Prostate gland (tissue), 2 donors: ENCODE measurements at regions not wholly inside any gene's neighbourhood (a gene's known extent, or its start where the extent isn't known, plus 50 kb on each side); places are given as distances from the start of the nearest gene placed in this dataset.

Source experiments
- DNase-seq: peaks from one replicate; pipeline ENCODE4 v3.0.0-alpha.2; 2019; ENCODE audit warnings: low spot score
- H3K27ac ChIP-seq, 2 donors: fragments of 200-600 bp; sonication (generic); 2 replicates each; pipeline ENCODE4 v1.5.1; 2017 to 2019
- H3K27me3 ChIP-seq: fragments of 200-600 bp; sonication (generic); replicated peaks from 2 replicates; pipeline ENCODE4 v1.5.1; 2019; ENCODE audit not compliant: insufficient read depth
- H3K36me3 ChIP-seq, 2 donors: fragments of 200-600 bp; sonication (generic); 1 replicate in 1 of 2; 2 replicates in 1 of 2; pipeline versions ENCODE4 v1.5.1 to v1.8.1; 2017 to 2019
- H3K4me1 ChIP-seq: fragments of 200-600 bp; sonication (generic); replicated peaks from 2 replicates; pipeline ENCODE4 v1.5.1; 2019
- H3K4me3 ChIP-seq, 2 donors: fragments of 200-600 bp; sonication (generic); 2 replicates each; pipeline ENCODE4 v1.5.1; 2017 to 2019
- H3K9me3 ChIP-seq: fragments of 200-600 bp; sonication (generic); 2 replicates; pipeline ENCODE4 v1.5.1; 2017
- POLR2A ChIP-seq: fragments of 450-650 bp; IDR thresholded peaks from one replicate; pipeline ENCODE4 v1.6.1; 2016; ENCODE audit warnings: antibody characterized with exemption, mild to moderate bottlenecking
- POLR2AphosphoS5 ChIP-seq: sonication (generic); formaldehyde crosslinking; IDR thresholded peaks from one replicate; pipeline ENCODE4 v1.6.1; 2017; ENCODE audit warnings: antibody characterized with exemption
- WGBS: methylation state at CpG from one replicate; pipeline ENCODE4 v1.1.5; 2018; 5-methylcytosine and 5-hydroxymethylcytosine counted together
- intact Hi-C: fragments of 100-400 bp; cut with DNase I; formaldehyde crosslinking; loops from one replicate; pipeline ENCODE4 v1.14.2; 2022
- TF ChIP-seq, protein P1 (sequence below), 4 experiments: fragments of 200-600 bp in 2 of 4; fragments of 450-650 bp in 2 of 4; sonication (generic) in 2 of 4; IDR thresholded peaks; 1 replicate in 3 of 4; 2 replicates in 1 of 4; pipeline ENCODE4 v1.5.1; 2016 to 2019; ENCODE audit warnings: antibody characterized with exemption in 4 of 4, mild to moderate bottlenecking in 2 of 4, moderate library complexity in 2 of 4

GRCh38 chrX:20664131-20664530, 397.4 kb upstream of the RPS6KA3 start:
- Histone ChIP-seq H3K4me3 (no peak overlapping the region), H3K27ac (no peak overlapping the region), H3K36me3 (no peaks in the 10 kb centered on the region), H3K4me1 (no peaks in the 10 kb centered on the region), H3K9me3 (no peaks in the 10 kb centered on the region), H3K27me3 (no peaks in the 10 kb centered on the region)
- no peak for DNase-seq
- intact Hi-C loops, result no loop called here
- 47% methylated on average over 2 of the region's 2 CpGs for WGBS
- TF ChIP-seq POLR2A, result no peak
- no peak for TF ChIP-seq POLR2AphosphoS5
- TF ChIP-seq, protein P1, sequence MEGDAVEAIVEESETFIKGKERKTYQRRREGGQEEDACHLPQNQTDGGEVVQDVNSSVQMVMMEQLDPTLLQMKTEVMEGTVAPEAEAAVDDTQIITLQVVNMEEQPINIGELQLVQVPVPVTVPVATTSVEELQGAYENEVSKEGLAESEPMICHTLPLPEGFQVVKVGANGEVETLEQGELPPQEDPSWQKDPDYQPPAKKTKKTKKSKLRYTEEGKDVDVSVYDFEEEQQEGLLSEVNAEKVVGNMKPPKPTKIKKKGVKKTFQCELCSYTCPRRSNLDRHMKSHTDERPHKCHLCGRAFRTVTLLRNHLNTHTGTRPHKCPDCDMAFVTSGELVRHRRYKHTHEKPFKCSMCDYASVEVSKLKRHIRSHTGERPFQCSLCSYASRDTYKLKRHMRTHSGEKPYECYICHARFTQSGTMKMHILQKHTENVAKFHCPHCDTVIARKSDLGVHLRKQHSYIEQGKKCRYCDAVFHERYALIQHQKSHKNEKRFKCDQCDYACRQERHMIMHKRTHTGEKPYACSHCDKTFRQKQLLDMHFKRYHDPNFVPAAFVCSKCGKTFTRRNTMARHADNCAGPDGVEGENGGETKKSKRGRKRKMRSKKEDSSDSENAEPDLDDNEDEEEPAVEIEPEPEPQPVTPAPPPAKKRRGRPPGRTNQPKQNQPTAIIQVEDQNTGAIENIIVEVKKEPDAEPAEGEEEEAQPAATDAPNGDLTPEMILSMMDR (IDR thresholded peaks at IDR 0.05), result no peak

DNA sequence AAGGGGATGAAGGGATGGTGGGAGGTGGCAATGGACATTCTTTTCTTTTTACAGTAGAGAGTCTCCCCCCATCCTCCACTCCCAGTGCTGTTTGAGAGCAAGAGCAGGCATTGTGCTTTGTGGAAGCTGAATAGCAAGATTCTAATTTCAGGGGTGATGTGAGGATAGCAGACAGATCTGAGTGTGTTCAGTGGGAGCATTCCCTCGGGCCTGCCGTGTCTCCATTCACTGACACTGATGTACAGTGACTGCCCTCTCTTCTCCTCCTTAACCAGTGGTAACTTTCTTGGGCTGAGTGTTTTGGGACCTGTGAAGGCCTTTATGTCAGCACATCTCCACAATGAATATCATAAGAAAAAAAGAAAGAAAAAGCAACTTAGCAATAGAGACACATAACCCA, 396.6 kb upstream of the RPS6KA3 start:
- Histone ChIP-seq H3K4me3 (no peak overlapping the region), H3K9me3 (no peaks in the 10 kb centered on the region), H3K4me1 (no peaks in the 10 kb centered on the region), H3K27ac (no peak overlapping the region), H3K27me3 (no peaks in the 10 kb centered on the region), H3K36me3 (no peaks in the 10 kb centered on the region)
- TF ChIP-seq POLR2AphosphoS5 (no peak), POLR2A (no peak)
- TF ChIP-seq, protein P1 (IDR thresholded peaks at IDR 0.05), result no peak
- WGBS, result 83% methylated on average over 2 of the region's 2 CpGs
- intact Hi-C loops, result no loop called here
- no peak for DNase-seq

DNA sequence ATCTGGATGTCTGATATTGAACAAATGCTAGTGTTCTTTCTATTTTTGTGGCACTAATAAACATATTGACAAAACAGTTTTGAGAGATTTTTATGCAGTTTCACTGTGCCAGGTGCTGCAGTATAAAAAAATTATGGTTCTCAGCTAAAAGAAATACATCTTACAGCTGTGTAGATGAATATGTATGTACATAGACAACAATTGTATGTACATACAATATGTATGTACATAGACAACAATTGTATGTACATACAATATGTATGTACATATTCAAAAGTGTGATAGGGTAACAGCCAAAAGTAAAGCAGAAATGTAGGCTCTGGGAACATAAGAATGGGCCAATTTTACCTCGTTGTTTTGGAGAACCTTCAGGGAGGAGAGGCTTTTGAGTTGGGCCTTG, 390.0 kb upstream of the RPS6KA3 start:
- no peak for TF ChIP-seq POLR2A
- TF ChIP-seq, protein P1 (IDR thresholded peaks at IDR 0.05), result no peak
- TF ChIP-seq POLR2AphosphoS5, result no peak
- Histone ChIP-seq H3K36me3 (no peaks in the 10 kb centered on the region), H3K27me3 (no peaks in the 10 kb centered on the region), H3K4me3 (no peak overlapping the region), H3K9me3 (no peaks in the 10 kb centered on the region), H3K27ac (no peak overlapping the region), H3K4me1 (no peaks in the 10 kb centered on the region)
- WGBS, result 87% methylated on average over 1 of the region's 1 CpG
- intact Hi-C loops, result no loop called here
- no peak for DNase-seq

DNA sequence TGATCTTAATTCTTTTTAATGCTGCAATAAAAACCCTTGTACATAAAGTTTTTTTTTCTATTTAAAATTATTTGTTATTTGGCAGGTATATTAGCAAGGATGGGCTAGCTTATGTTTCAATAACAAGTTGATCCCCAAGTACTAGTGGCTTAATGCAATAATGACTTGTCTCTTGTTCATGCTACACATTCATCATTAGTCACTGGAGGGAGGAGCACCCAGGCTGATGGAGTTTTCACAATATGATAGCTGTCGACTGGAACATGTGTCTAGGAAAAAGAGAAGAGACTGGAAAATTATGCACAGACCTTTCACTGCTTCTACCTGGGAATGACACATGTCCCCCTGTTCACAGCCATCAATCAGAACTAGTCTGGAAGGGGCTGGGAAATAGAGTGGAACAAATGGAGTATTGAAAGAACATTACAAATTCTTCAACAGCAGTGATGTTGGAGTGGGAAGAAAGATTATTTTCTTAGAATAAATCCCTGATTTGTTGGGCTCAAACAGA, 387.9 kb upstream of the RPS6KA3 start:
- DNase-seq, result no peak
- intact Hi-C loops, result no loop called here
- TF ChIP-seq, protein P1 (IDR thresholded peaks at IDR 0.05), result no peak
- TF ChIP-seq POLR2A, result no peak
- TF ChIP-seq POLR2AphosphoS5, result no peak
- 83% methylated on average over 1 of the region's 1 CpG for WGBS
- Histone ChIP-seq H3K27me3 (no peaks in the 10 kb centered on the region), H3K4me1 (no peaks in the 10 kb centered on the region), H3K27ac (no peak overlapping the region), H3K9me3 (no peaks in the 10 kb centered on the region), H3K4me3 (no peak overlapping the region), H3K36me3 (no peaks in the 10 kb centered on the region)

GRCh38 chrX:20653070-20653469, 386.4 kb upstream of the RPS6KA3 start:
- no peaks in the 10 kb centered on the region for H3K4me1 ChIP-seq
- TF ChIP-seq, protein P1 (IDR thresholded peaks at IDR 0.05), result no peak
- no peak for TF ChIP-seq POLR2AphosphoS5
- TF ChIP-seq POLR2A, result no peak
- H3K9me3 ChIP-seq, result no peaks in the 10 kb centered on the region
- intact Hi-C loops, result no loop called here
- no peaks in the 10 kb centered on the region for H3K27me3 ChIP-seq
- H3K27ac ChIP-seq, result no peak overlapping the region
- H3K4me3 ChIP-seq, result no peak overlapping the region
- DNase-seq, result no peak
- H3K36me3 ChIP-seq, result no peaks in the 10 kb centered on the region
